Fibroblast of gingiva (primary cell): ENCODE measurements at regions not wholly inside any gene's neighbourhood (a gene's known extent, or its start where the extent isn't known, plus 50 kb on each side); places are given as distances from the start of the nearest gene placed in this dataset.

Experiments
- DNase-seq: peaks from one replicate; pipeline ENCODE4 v3.0.0-alpha.2; 2011; ENCODE audit warnings: low read depth

GRCh38 chr9:106613250-106613737 is 249.7 kb upstream of the ZNF462 start:
- no peak for DNase-seq

GRCh38 chr9:106615118-106615889 is 247.7 kb upstream of the ZNF462 start:
- no peak for DNase-seq

GRCh38 chr9:106616026-106616425 is 246.9 kb upstream of the ZNF462 start:
- no peak for DNase-seq

GRCh38 chr9:106616851-106617345 is 246.1 kb upstream of the ZNF462 start:
- DNase-seq: no peak

- no peak for DNase-seq
These were observed 243.8 kb upstream of the ZNF462 start for GRCh38 chr9:106619211-106619610.

GRCh38 chr9:106620081-106620480 is 242.9 kb upstream of the ZNF462 start:
- DNase-seq: no peak

GRCh38 chr9:106620866-106621265 is 242.1 kb upstream of the ZNF462 start:
- DNase-seq: no peak

GRCh38 chr9:106621313-106622163 is 241.4 kb upstream of the ZNF462 start:
- no peak for DNase-seq

- no peak for DNase-seq
These were observed 240.8 kb upstream of the ZNF462 start for GRCh38 chr9:106622164-106622487.

GRCh38 chr9:106623558-106623957 is 239.4 kb upstream of the ZNF462 start:
- no peak for DNase-seq

- DNase-seq: no peak
These were observed 237.6 kb upstream of the ZNF462 start for GRCh38 chr9:106625259-106625789.

- DNase-seq: no peak
These were observed 236.0 kb upstream of the ZNF462 start for GRCh38 chr9:106626936-106627335.

GRCh38 chr9:106632621-106633020 is 230.3 kb upstream of the ZNF462 start:
- DNase-seq: no peak

- no peak for DNase-seq
These were observed 228.8 kb upstream of the ZNF462 start for GRCh38 chr9:106634183-106634582.

- no peak for DNase-seq
These were observed 228.3 kb upstream of the ZNF462 start for GRCh38 chr9:106634641-106635040.

GRCh38 chr9:106637486-106637885 is 225.5 kb upstream of the ZNF462 start:
- DNase-seq: no peak

GRCh38 chr9:106639873-106640568 is 222.9 kb upstream of the ZNF462 start:
- DNase-seq: no peak

GRCh38 chr9:106643211-106643930 is 219.6 kb upstream of the ZNF462 start:
- DNase-seq: no peak

GRCh38 chr9:106644661-106645060 is 218.3 kb upstream of the ZNF462 start:
- DNase-seq: no peak

GRCh38 chr9:106648799-106649198 is 214.2 kb upstream of the ZNF462 start:
- DNase-seq: no peak

GRCh38 chr9:106649664-106650063 is 213.3 kb upstream of the ZNF462 start:
- no peak for DNase-seq

- DNase-seq: peak; percentile 35
These were observed 209.8 kb upstream of the ZNF462 start for GRCh38 chr9:106653213-106653612.
